ENCODE measurements at regions not wholly inside any gene's neighbourhood (a gene's known extent, or its start where the extent isn't known, plus 50 kb on each side); places are given as distances from the start of the nearest gene placed in this dataset.

- no peak for TF ChIP-seq EZH2 (IDR thresholded peaks at IDR 0.05; ENCODE audit: insufficient read depth, poor library complexity, severe bottlenecking)
- TF ChIP-seq EZH2phosphoT487 (IDR thresholded peaks at IDR 0.05; ENCODE audit: insufficient read depth, low read depth) = no peak
Observed at GRCh38 chr5:101676646-101677045, 619.4 kb downstream of the SLCO4C1 start.

Measured in GM23248 (cell line).